NCI-H526 treated with DMSO at 0.1 percent for 48 hours (cell line): ENCODE measurements at regions not wholly inside any gene's neighbourhood (a gene's known extent, or its start where the extent isn't known, plus 50 kb on each side); places are given as distances from the start of the nearest gene placed in this dataset.

Experiments used
- DNase-seq: peaks from one replicate; lab custom pipeline; 2025; lab: John Stamatoyannopoulos, UW

- DNase-seq: no peak
These were observed 145.7 kb downstream of the NUAK1 start for GRCh38 chr12:105992849-105993740.

GRCh38 chr12:105993766-105994555, 144.8 kb downstream of the NUAK1 start:
- no peak for DNase-seq

- DNase-seq: no peak
These were observed 142.8 kb downstream of the NUAK1 start for GRCh38 chr12:105995961-105996431.

- DNase-seq: no peak
These were observed 140.2 kb downstream of the NUAK1 start for GRCh38 chr12:105998561-105998960.

GRCh38 chr12:106000382-106001104, 138.2 kb downstream of the NUAK1 start:
- no peak for DNase-seq

DNA sequence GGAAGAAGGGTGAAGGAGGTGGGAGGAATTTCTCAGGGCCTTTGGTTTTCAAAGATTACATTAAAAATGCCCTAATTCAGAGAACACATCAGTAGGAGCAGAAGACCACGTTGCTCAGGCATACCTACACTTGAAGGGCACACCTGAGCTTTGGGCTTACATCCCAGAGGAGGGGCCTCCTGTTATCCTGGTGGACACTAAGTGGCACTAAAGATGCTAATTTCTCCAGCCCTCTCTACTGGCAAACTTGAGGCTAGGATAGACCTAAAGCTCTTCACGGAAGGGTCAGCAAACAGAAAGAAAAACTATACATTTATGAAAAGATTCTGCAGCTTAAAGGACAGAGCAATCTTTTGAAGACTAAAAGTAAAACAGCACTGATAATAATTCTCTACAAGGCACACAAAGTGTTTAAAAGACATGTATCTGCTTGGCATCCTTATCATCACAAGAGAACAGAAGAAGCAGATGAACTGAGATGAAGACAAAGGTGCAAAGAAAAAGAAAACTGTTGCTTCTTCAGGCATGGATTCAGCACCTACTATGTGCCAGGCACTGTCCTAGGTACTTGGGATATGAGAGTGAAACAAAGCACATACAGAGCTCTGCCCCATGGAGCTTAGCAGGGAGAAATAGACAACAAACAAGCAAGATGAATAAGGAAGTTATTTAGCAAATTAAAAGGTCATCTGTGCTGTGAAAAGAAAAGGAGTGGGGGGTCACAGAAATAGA, 137.5 kb downstream of the NUAK1 start:
- DNase-seq: no peak

DNA sequence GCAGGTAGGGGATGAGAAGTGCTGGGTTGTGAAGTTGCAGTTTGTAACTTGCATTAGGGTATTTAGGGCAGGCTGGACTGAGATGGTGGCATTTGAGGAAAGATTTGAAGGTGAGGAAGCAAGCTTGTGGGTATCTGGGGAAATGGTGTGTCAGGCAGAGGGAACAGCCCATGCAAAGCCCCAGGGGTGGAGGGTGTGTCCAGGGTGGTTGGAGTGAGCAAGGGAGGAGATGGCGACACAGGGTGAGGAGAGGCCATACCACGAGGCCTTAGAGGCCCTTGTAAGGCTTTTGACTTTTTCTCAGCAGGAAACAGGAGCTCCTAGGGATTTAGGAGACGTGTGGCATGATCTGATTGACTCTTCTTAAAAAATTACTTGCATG, 136.9 kb downstream of the NUAK1 start:
- DNase-seq: no peak

GRCh38 chr12:106003297-106003696, 135.5 kb downstream of the NUAK1 start:
- DNase-seq: no peak

DNA sequence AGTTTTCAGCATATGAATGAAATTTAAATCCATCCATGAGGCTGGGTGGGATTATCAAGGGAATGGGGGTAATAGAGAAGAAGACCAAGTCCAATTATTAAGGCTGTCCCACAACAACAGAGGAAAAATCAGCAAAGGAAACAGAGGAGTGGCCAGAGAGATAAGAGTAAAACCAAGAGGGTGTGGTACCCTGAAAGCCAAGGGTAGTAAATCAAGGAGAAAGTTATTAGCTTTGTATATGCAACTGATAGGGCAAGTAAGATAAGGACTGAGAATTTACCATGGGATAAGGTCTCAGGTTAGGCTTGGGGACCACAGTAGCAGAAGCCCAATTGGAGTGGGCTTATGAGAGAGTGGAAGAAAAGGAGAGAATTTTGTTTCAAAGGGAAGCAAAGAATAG, 134.5 kb downstream of the NUAK1 start:
- no peak for DNase-seq

- no peak for DNase-seq
These were observed 132.4 kb downstream of the NUAK1 start for GRCh38 chr12:106006382-106006781.

GRCh38 chr12:106006940-106007339, 131.8 kb downstream of the NUAK1 start:
- DNase-seq: no peak

DNA sequence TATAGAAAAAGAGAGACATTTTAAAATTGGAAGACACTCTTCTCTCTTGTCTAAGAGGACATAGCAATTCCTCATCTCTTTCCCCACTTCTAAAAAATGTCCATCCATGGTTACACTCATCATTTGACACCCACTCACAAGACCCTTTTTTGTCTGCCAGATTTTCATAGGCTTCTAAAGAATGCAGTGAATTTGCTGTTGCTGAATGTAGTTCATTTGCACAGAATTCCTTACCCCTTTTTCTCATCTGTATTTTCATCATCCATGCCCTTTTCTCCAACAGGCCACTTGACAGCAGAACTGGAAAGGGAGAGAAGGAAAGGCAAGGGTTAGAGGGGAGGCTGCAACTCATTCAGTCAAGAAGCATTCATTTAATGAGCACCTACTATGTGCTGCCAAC, 128.0 kb downstream of the NUAK1 start:
- DNase-seq: no peak
